ENCODE measurements at regions not wholly inside any gene's neighbourhood (a gene's known extent, or its start where the extent isn't known, plus 50 kb on each side); places are given as distances from the start of the nearest gene placed in this dataset.

GRCh38 chr6:108782179-108783041 is 65.8 kb upstream of the ARMC2 start:
- Histone ChIP-seq H3K4me3 (IDR thresholded peaks at IDR 0.05; ENCODE audit: insufficient read depth, low read depth, low read length) (no peak overlapping the region), H3K9ac (no peak overlapping the region), H2AFZ (ENCODE audit: low read depth) (no peak overlapping the region)

GRCh38 chr6:108785653-108786052 is 62.6 kb upstream of the ARMC2 start:
- TF ChIP-seq, protein P1, sequence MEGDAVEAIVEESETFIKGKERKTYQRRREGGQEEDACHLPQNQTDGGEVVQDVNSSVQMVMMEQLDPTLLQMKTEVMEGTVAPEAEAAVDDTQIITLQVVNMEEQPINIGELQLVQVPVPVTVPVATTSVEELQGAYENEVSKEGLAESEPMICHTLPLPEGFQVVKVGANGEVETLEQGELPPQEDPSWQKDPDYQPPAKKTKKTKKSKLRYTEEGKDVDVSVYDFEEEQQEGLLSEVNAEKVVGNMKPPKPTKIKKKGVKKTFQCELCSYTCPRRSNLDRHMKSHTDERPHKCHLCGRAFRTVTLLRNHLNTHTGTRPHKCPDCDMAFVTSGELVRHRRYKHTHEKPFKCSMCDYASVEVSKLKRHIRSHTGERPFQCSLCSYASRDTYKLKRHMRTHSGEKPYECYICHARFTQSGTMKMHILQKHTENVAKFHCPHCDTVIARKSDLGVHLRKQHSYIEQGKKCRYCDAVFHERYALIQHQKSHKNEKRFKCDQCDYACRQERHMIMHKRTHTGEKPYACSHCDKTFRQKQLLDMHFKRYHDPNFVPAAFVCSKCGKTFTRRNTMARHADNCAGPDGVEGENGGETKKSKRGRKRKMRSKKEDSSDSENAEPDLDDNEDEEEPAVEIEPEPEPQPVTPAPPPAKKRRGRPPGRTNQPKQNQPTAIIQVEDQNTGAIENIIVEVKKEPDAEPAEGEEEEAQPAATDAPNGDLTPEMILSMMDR (conservative IDR thresholded peaks at IDR 0.05; ENCODE audit: low read depth, low read length): no peak
- peaks cover 4% of the 10 kb centered on the region for H3K4me1 ChIP-seq (ENCODE audit: low read depth, poor library complexity, severe bottlenecking)
- H4K20me1 ChIP-seq (ENCODE audit: insufficient read depth): no peaks in the 10 kb centered on the region
- H3K36me3 ChIP-seq (ENCODE audit: insufficient read depth): no peaks in the 10 kb centered on the region
- H3K79me2 ChIP-seq (ENCODE audit: insufficient read depth, low read depth): no peaks in the 10 kb centered on the region
- H3K4me2 ChIP-seq: no peak overlapping the region
- no peak overlapping the region for H2AFZ ChIP-seq (ENCODE audit: low read depth)
- no peak overlapping the region for H3K9ac ChIP-seq
- H3K27ac ChIP-seq: no peak overlapping the region
- no peak overlapping the region for H3K4me3 ChIP-seq (IDR thresholded peaks at IDR 0.05; ENCODE audit: insufficient read depth, low read depth, low read length)
- H3K27me3 ChIP-seq (ENCODE audit: insufficient read depth, low read depth): no peaks in the 10 kb centered on the region

More at GRCh38 chr6:108782179-108783041, 65.8 kb upstream of the ARMC2 start:
- Histone ChIP-seq H3K36me3 (ENCODE audit: insufficient read depth) (no peaks in the 10 kb centered on the region), H3K4me1 (ENCODE audit: low read depth, poor library complexity, severe bottlenecking) (peaks cover 4% of the 10 kb centered on the region), H3K27me3 (ENCODE audit: insufficient read depth, low read depth) (no peaks in the 10 kb centered on the region), H3K4me2 (peak overlapping the region; percentile 17; the same call in 1 of the 2 replicates), H4K20me1 (ENCODE audit: insufficient read depth) (no peaks in the 10 kb centered on the region), H3K27ac (no peak overlapping the region), H3K79me2 (ENCODE audit: insufficient read depth, low read depth) (no peaks in the 10 kb centered on the region)
- TF ChIP-seq, protein P1 (conservative IDR thresholded peaks at IDR 0.05; ENCODE audit: low read depth, low read length): peak; percentile 50; the same call in 1 of the 2 replicates

GRCh38 chr6:108788416-108788815 is 59.8 kb upstream of the ARMC2 start:
- TF ChIP-seq, protein P1 (conservative IDR thresholded peaks at IDR 0.05; ENCODE audit: low read depth, low read length): no peak
- Histone ChIP-seq H3K4me1 (ENCODE audit: low read depth, poor library complexity, severe bottlenecking) (no peaks in the 10 kb centered on the region), H3K36me3 (ENCODE audit: insufficient read depth) (no peaks in the 10 kb centered on the region), H3K4me2 (no peak overlapping the region), H3K4me3 (IDR thresholded peaks at IDR 0.05; ENCODE audit: insufficient read depth, low read depth, low read length) (no peak overlapping the region), H3K9ac (no peak overlapping the region), H2AFZ (ENCODE audit: low read depth) (no peak overlapping the region), H3K27me3 (ENCODE audit: insufficient read depth, low read depth) (no peaks in the 10 kb centered on the region), H4K20me1 (ENCODE audit: insufficient read depth) (no peaks in the 10 kb centered on the region), H3K27ac (no peak overlapping the region), H3K79me2 (ENCODE audit: insufficient read depth, low read depth) (no peaks in the 10 kb centered on the region)

DNA sequence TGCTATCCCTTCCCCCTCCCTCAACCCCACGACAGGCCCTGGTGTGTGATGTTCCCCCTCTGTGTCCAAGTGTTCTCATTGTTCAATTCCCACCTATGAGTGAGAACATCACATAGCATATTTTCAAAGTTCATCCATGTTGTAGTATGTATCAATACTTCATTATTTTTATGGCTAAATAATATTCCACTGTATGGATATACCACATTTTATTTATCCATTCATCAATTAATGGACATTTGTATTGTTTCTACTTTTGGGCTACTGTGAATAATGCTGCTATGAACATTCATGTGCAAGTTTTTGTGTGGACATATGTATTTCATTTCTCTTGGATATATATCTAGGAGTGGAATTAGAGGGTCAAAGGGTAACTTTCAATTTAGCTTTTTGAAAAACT is 58.7 kb upstream of the ARMC2 start:
- H3K4me1 ChIP-seq (ENCODE audit: low read depth, poor library complexity, severe bottlenecking): no peaks in the 10 kb centered on the region
- H3K9ac ChIP-seq: no peak overlapping the region
- H3K36me3 ChIP-seq (ENCODE audit: insufficient read depth): no peaks in the 10 kb centered on the region
- no peaks in the 10 kb centered on the region for H4K20me1 ChIP-seq (ENCODE audit: insufficient read depth)
- TF ChIP-seq, protein P1 (conservative IDR thresholded peaks at IDR 0.05; ENCODE audit: low read depth, low read length): no peak
- no peak overlapping the region for H2AFZ ChIP-seq (ENCODE audit: low read depth)
- H3K27ac ChIP-seq: no peak overlapping the region
- H3K27me3 ChIP-seq (ENCODE audit: insufficient read depth, low read depth): no peaks in the 10 kb centered on the region
- H3K4me2 ChIP-seq: no peak overlapping the region
- H3K79me2 ChIP-seq (ENCODE audit: insufficient read depth, low read depth): no peaks in the 10 kb centered on the region
- no peak overlapping the region for H3K4me3 ChIP-seq (IDR thresholded peaks at IDR 0.05; ENCODE audit: insufficient read depth, low read depth, low read length)

Data from KMS-11 (cell line).